Endothelial cell of umbilical vein (primary cell): ENCODE measurements at regions not wholly inside any gene's neighbourhood (a gene's known extent, or its start where the extent isn't known, plus 50 kb on each side); places are given as distances from the start of the nearest gene placed in this dataset.

ENCODE experiments used
- BruUV-seq: library from RNA; stranded (reverse); fragments of 400-500 nt; replicated peaks from 2 replicates; lab custom pipeline; 2021; lab: Mats Ljungman, UMichigan
- CTCF ChIA-PET: fragments of 300-600, 350-600 bp; sonication (Branson Sonifier 250); formaldehyde crosslinking; loops from one replicate; lab custom pipeline; 2021; ENCODE audit warnings: antibody characterized with exemption, inconsistent platforms; lab: Charles Lee
- POLR2A ChIA-PET: fragments of 300-600, 350-600 bp; sonication (Branson Sonifier 250); formaldehyde crosslinking; loops from one replicate; lab custom pipeline; 2021; ENCODE audit warnings: antibody characterized with exemption, inconsistent platforms; lab: Charles Lee
- DNase-seq: peaks from one replicate; pipeline ENCODE4 v3.0.0-alpha.2; 2011; ENCODE audit warnings: low read depth, low spot score
- FAIRE-seq: peaks from 2 replicates; lab custom pipeline; 2011; peaks lifted over from hg19 to GRCh38; lab: Jason Lieb, UNC
- H2AFZ ChIP-seq: 2 replicates; pipeline ENCODE4 v1.6.0; 2012; ENCODE audit warnings: low read depth, low read length, control low read depth, inconsistent platforms
- H3K27ac ChIP-seq: 2 replicates; pipeline ENCODE4 v1.5.1; 2011; ENCODE audit warnings: low read depth, mild to moderate bottlenecking, control low read depth, low read length, moderate library complexity; ENCODE audit not compliant: insufficient read depth
- H3K27me3 ChIP-seq, 2 experiments: 2 replicates each; pipeline versions ENCODE4 v1.6.0 to v1.6.1; 2011; ENCODE audit warnings: low read length in 2 of 2, mixed read lengths in 1 of 2; ENCODE audit not compliant: control insufficient read depth in 2 of 2, insufficient read depth in 2 of 2
- H3K36me3 ChIP-seq, 2 experiments: 2 replicates in 1 of 2; 3 replicates in 1 of 2; pipeline ENCODE4 v1.5.1; 2011; ENCODE audit warnings: low read length in 2 of 2, mild to moderate bottlenecking in 1 of 2, moderate library complexity in 1 of 2; ENCODE audit not compliant: control insufficient read depth in 2 of 2, insufficient read depth in 2 of 2; ENCODE audit errors: extremely low read depth in 1 of 2
- H3K4me1 ChIP-seq: 3 replicates; pipeline ENCODE4 v1.5.1; 2011; ENCODE audit warnings: mild to moderate bottlenecking, low read length; ENCODE audit not compliant: control insufficient read depth, insufficient read depth; ENCODE audit errors: extremely low read depth
- H3K4me2 ChIP-seq: 2 replicates; pipeline ENCODE4 v1.6.1; 2011; ENCODE audit warnings: low read length, control low read depth, mixed read lengths; ENCODE audit not compliant: insufficient read depth
- H3K4me3 ChIP-seq, 3 experiments: fragments of 200-600 bp in 1 of 3; sonication (generic), shearing (Covaris generic) in 1 of 3; replicated peaks in 1 of 3; 2 replicates each; pipeline ENCODE4 v1.5.1; 2011 to 2016; ENCODE audit warnings: control low read depth in 3 of 3, low read length in 3 of 3, mild to moderate bottlenecking in 2 of 3, inconsistent platforms in 1 of 3, low read depth in 1 of 3, moderate library complexity in 1 of 3; ENCODE audit not compliant: insufficient read depth in 1 of 3
- H3K79me2 ChIP-seq: 2 replicates; pipeline ENCODE4 v1.6.0; 2012; ENCODE audit warnings: low read length, inconsistent platforms; ENCODE audit not compliant: control insufficient read depth, insufficient read depth
- H3K9ac ChIP-seq: replicated peaks from 2 replicates; pipeline ENCODE3; 2011; ENCODE audit warnings: low read length, control low read depth; ENCODE audit not compliant: insufficient read depth; ENCODE audit errors: extremely low read depth
- H3K9me1 ChIP-seq: replicated peaks from 3 replicates; pipeline ENCODE4 v1.6.0; 2011; ENCODE audit warnings: mild to moderate bottlenecking, low read length; ENCODE audit not compliant: control insufficient read depth, insufficient read depth; ENCODE audit errors: extremely low read depth
- H3K9me3 ChIP-seq: replicated peaks from 2 replicates; pipeline ENCODE4 v1.5.1; 2012; ENCODE audit warnings: low read length, inconsistent platforms; ENCODE audit not compliant: control insufficient read depth, insufficient read depth
- H4K20me1 ChIP-seq: replicated peaks from 2 replicates; pipeline ENCODE3; 2011; ENCODE audit warnings: mild to moderate bottlenecking, low read length; ENCODE audit not compliant: control insufficient read depth, insufficient read depth; ENCODE audit errors: extremely low read depth
- CTCF ChIP-seq, 2 donors: IDR thresholded peaks; 1 replicate in 1 of 2; 2 replicates in 1 of 2; pipeline ENCODE4 v1.5.1; 2011; ENCODE audit warnings: low read length in 2 of 2, mild to moderate bottlenecking in 2 of 2, moderate library complexity in 2 of 2, control low read depth in 1 of 2, inconsistent platforms in 1 of 2, low read depth in 1 of 2; ENCODE audit not compliant: insufficient read depth in 1 of 2; ENCODE audit errors: extremely low read depth in 1 of 2
- EZH2 ChIP-seq: IDR thresholded peaks from 2 replicates; pipeline ENCODE4 v1.6.1; 2012; ENCODE audit warnings: borderline replicate concordance, low read depth, mild to moderate bottlenecking, moderate library complexity, low read length, inconsistent platforms; ENCODE audit not compliant: severe bottlenecking
- FOS ChIP-seq: IDR thresholded peaks from 2 replicates; pipeline ENCODE4 v1.6.1; 2011; ENCODE audit warnings: mild to moderate bottlenecking, low read length, moderate library complexity, borderline replicate concordance; ENCODE audit not compliant: insufficient read depth
- GATA2 ChIP-seq: IDR thresholded peaks from 2 replicates; pipeline ENCODE4 v1.7.0; 2011; ENCODE audit warnings: low read depth, mild to moderate bottlenecking, moderate library complexity, mixed read lengths, low read length; ENCODE audit not compliant: insufficient read length, insufficient read depth
- JUN ChIP-seq: IDR thresholded peaks from 2 replicates; pipeline ENCODE4 v1.6.1; 2011; ENCODE audit warnings: borderline replicate concordance, low read depth; ENCODE audit not compliant: insufficient read length, insufficient read depth
- MAX ChIP-seq: IDR thresholded peaks from 2 replicates; pipeline ENCODE4 v1.6.1; 2011; ENCODE audit not compliant: insufficient read depth, insufficient read length
- MYC ChIP-seq: IDR thresholded peaks from one replicate; pipeline ENCODE4 v1.6.1; 2011; ENCODE audit warnings: mild to moderate bottlenecking, low read depth, low read length
- POLR2A ChIP-seq: IDR thresholded peaks from 2 replicates; pipeline ENCODE4 v1.6.1; 2012; ENCODE audit warnings: low read depth, mild to moderate bottlenecking, control low read depth, low read length
- POLR2AphosphoS5 ChIP-seq: IDR thresholded peaks from 2 replicates; pipeline ENCODE4 v1.6.1; 2012; ENCODE audit warnings: low read depth, mild to moderate bottlenecking, control low read depth, low read length, moderate library complexity; ENCODE audit not compliant: insufficient read depth
- dilution Hi-C: fragments of 300-500 bp; cut with MboI; formaldehyde crosslinking; loops from one replicate; pipeline ENCODE4 v1.15.0; 2019; ENCODE audit warnings: low sequenced_read_pairs; ENCODE audit not compliant: extremely low pct_ligation_motif_present
- intact Hi-C: fragments of 100-400 bp; cut with micrococcal nuclease; formaldehyde crosslinking; loops from one replicate; pipeline ENCODE4 v1.10.0; 2022

GRCh38 chr20:19041787-19042186 is 170.7 kb upstream of the SLC24A3 start:
- Histone ChIP-seq H3K36me3 (no peaks in the 10 kb centered on the region), H4K20me1 (no peaks in the 10 kb centered on the region), H3K4me3 (no peak overlapping the region), H3K9me1 (no peaks in the 10 kb centered on the region), H2AFZ (no peak overlapping the region), H3K4me2 (no peak overlapping the region), H3K4me1 (no peaks in the 10 kb centered on the region), H3K9ac (no peak overlapping the region), H3K9me3 (no peaks in the 10 kb centered on the region), H3K79me2 (no peaks in the 10 kb centered on the region), H3K27me3 (no peaks in the 10 kb centered on the region), H3K27ac (no peak overlapping the region)
- FAIRE-seq (no peak), DNase-seq (no peak)
- CTCF ChIA-PET: no interaction called here
- POLR2A ChIA-PET: no interaction called here
- dilution Hi-C loops: no loop called here
- no TSS peak for BruUV-seq
- intact Hi-C loops: no loop called here
- no peak for TF ChIP-seq MAX
- no peak for TF ChIP-seq POLR2A
- TF ChIP-seq JUN: no peak
- TF ChIP-seq FOS: no peak
- TF ChIP-seq EZH2: no peak
- no peak for TF ChIP-seq GATA2
- TF ChIP-seq MYC: no peak
- no peak for TF ChIP-seq POLR2AphosphoS5
- TF ChIP-seq CTCF (IDR thresholded peaks at IDR 0.05; ENCODE audit: extremely low read depth in 1 of 2, insufficient read depth in 1 of 2, low read depth in 1 of 2, low read length in 2 of 2): no peak
